ENCODE measurements at regions not wholly inside any gene's neighbourhood (a gene's known extent, or its start where the extent isn't known, plus 50 kb on each side); places are given as distances from the start of the nearest gene placed in this dataset.
A peak's percentile ranks its signal among the peaks of the same experiment; 100 is the strongest.

DNA sequence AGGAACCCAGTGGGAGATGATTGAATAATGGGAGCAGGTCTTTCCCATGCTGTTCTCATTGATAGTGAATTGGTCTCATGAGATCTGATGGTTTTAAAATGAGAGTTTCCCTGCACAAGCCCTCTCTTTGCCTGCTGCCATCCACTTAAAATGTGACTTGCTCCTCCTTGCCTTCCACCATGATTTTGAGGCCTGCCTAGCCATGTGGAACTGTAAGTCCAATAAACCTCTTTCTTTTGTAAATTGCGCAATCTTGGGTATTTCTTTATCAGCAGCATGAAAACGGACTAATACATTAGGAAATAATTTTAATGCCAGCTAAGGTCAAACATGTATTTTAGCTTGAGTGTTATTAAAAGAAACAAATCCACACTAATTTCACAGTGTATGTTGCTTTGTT, 517.6 kb upstream of the ALCAM start:
- Mint-ChIP-seq H3K27me3 (ENCODE audit: low read depth, poor library complexity) (no peaks in the 10 kb centered on the region), H3K27ac (no peak overlapping the region), H3K9me3 (peaks cover 23% of the 10 kb centered on the region), H3K36me3 (ENCODE audit: low read depth) (peaks cover 5% of the 10 kb centered on the region), H3K4me1 (no peaks in the 10 kb centered on the region), H3K4me3 (no peak overlapping the region)
- no peak for DNase-seq
- TF ChIP-seq, protein P1, sequence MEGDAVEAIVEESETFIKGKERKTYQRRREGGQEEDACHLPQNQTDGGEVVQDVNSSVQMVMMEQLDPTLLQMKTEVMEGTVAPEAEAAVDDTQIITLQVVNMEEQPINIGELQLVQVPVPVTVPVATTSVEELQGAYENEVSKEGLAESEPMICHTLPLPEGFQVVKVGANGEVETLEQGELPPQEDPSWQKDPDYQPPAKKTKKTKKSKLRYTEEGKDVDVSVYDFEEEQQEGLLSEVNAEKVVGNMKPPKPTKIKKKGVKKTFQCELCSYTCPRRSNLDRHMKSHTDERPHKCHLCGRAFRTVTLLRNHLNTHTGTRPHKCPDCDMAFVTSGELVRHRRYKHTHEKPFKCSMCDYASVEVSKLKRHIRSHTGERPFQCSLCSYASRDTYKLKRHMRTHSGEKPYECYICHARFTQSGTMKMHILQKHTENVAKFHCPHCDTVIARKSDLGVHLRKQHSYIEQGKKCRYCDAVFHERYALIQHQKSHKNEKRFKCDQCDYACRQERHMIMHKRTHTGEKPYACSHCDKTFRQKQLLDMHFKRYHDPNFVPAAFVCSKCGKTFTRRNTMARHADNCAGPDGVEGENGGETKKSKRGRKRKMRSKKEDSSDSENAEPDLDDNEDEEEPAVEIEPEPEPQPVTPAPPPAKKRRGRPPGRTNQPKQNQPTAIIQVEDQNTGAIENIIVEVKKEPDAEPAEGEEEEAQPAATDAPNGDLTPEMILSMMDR (IDR thresholded peaks at IDR 0.05): no peak

DNA sequence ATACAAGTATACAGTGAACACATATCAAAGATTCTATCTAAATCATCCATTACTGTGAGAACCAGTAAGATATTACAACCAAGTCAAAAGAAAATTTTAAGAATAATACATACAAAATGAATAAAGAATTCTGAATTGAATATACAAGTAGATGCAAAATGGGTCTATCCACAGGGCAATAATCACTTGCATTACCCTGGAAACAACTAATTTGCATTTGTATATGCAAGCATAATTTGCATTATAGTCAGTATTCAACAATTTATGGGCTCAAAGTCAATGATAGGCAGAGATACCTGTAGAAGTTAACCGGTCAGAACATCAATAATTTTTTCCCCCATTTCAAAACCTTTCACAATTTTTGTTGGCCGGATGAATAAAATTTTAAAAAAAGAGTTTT, 512.2 kb upstream of the ALCAM start:
- Mint-ChIP-seq H3K4me3 (no peak overlapping the region), H3K36me3 (ENCODE audit: low read depth) (no peaks in the 10 kb centered on the region), H3K4me1 (peaks cover 8% of the 10 kb centered on the region), H3K9me3 (peaks cover 4% of the 10 kb centered on the region), H3K27me3 (ENCODE audit: low read depth, poor library complexity) (no peaks in the 10 kb centered on the region), H3K27ac (no peak overlapping the region)
- DNase-seq: no peak
- TF ChIP-seq, protein P1 (IDR thresholded peaks at IDR 0.05): no peak

- Mint-ChIP-seq H3K4me3 (no peak overlapping the region), H3K9me3 (peaks cover 4% of the 10 kb centered on the region), H3K4me1 (peaks cover 8% of the 10 kb centered on the region), H3K27me3 (ENCODE audit: low read depth, poor library complexity) (no peaks in the 10 kb centered on the region), H3K36me3 (ENCODE audit: low read depth) (no peaks in the 10 kb centered on the region), H3K27ac (no peak overlapping the region)
- TF ChIP-seq, protein P1 (IDR thresholded peaks at IDR 0.05): no peak
- DNase-seq: no peak
These were observed 511.0 kb upstream of the ALCAM start for GRCh38 chr3:104855702-104856101.

- H3K4me3 Mint-ChIP-seq: no peak overlapping the region
- no peak overlapping the region for H3K27ac Mint-ChIP-seq
- no peaks in the 10 kb centered on the region for H3K27me3 Mint-ChIP-seq (ENCODE audit: low read depth, poor library complexity)
- H3K36me3 Mint-ChIP-seq (ENCODE audit: low read depth): no peaks in the 10 kb centered on the region
- H3K9me3 Mint-ChIP-seq: peaks cover 4% of the 10 kb centered on the region
- TF ChIP-seq, protein P1 (IDR thresholded peaks at IDR 0.05): no peak
- DNase-seq: no peak
- H3K4me1 Mint-ChIP-seq: peaks cover 8% of the 10 kb centered on the region
These were observed 510.0 kb upstream of the ALCAM start for GRCh38 chr3:104856741-104857140.

DNA sequence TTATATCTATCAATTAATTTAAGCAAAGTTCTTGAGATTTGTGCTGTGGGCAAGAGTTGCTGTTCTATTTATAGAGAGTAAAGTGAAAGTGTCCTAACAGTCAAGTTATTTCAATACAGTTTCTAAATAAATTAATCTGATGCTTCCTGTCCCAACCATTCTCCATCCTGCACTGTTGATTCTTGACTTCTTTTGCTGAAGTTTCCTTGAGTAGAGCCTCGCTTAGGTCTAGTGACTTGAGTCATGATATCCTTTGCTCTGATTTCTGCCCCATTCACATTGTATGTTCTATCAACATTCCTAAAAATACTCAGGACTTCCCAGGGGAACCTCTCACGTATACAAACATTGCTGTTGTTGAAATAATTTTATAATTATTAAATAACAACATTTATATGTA, 498.4 kb upstream of the ALCAM start:
- no peak overlapping the region for H3K4me3 Mint-ChIP-seq
- TF ChIP-seq, protein P1 (IDR thresholded peaks at IDR 0.05): no peak
- no peaks in the 10 kb centered on the region for H3K36me3 Mint-ChIP-seq (ENCODE audit: low read depth)
- H3K27me3 Mint-ChIP-seq (ENCODE audit: low read depth, poor library complexity): peaks cover 3% of the 10 kb centered on the region
- H3K27ac Mint-ChIP-seq: peak overlapping the region; percentile 43
- DNase-seq: no peak
- H3K4me1 Mint-ChIP-seq: no peaks in the 10 kb centered on the region
- H3K9me3 Mint-ChIP-seq: no peaks in the 10 kb centered on the region

GRCh38 chr3:104870276-104870675, 496.4 kb upstream of the ALCAM start:
- no peak for DNase-seq
- peaks cover 3% of the 10 kb centered on the region for H3K27me3 Mint-ChIP-seq (ENCODE audit: low read depth, poor library complexity)
- no peaks in the 10 kb centered on the region for H3K36me3 Mint-ChIP-seq (ENCODE audit: low read depth)
- no peak overlapping the region for H3K27ac Mint-ChIP-seq
- no peaks in the 10 kb centered on the region for H3K9me3 Mint-ChIP-seq
- no peaks in the 10 kb centered on the region for H3K4me1 Mint-ChIP-seq
- TF ChIP-seq, protein P1 (IDR thresholded peaks at IDR 0.05): no peak
- H3K4me3 Mint-ChIP-seq: no peak overlapping the region
